ENCODE measurements at regions not wholly inside any gene's neighbourhood (a gene's known extent, or its start where the extent isn't known, plus 50 kb on each side); places are given as distances from the start of the nearest gene placed in this dataset.

- no peak overlapping the region for H3K27ac ChIP-seq (ENCODE audit: low read depth, low read length)
- no peak overlapping the region for H3K4me3 ChIP-seq (ENCODE audit: low read depth, low read length)
- CTCF ChIA-PET = no interaction called here
- no peaks in the 10 kb centered on the region; the same call in 1 of the 2 replicates for H3K9me3 ChIP-seq (ENCODE audit: control insufficient read depth, insufficient read depth, low read length)
- TF ChIP-seq, protein P1, sequence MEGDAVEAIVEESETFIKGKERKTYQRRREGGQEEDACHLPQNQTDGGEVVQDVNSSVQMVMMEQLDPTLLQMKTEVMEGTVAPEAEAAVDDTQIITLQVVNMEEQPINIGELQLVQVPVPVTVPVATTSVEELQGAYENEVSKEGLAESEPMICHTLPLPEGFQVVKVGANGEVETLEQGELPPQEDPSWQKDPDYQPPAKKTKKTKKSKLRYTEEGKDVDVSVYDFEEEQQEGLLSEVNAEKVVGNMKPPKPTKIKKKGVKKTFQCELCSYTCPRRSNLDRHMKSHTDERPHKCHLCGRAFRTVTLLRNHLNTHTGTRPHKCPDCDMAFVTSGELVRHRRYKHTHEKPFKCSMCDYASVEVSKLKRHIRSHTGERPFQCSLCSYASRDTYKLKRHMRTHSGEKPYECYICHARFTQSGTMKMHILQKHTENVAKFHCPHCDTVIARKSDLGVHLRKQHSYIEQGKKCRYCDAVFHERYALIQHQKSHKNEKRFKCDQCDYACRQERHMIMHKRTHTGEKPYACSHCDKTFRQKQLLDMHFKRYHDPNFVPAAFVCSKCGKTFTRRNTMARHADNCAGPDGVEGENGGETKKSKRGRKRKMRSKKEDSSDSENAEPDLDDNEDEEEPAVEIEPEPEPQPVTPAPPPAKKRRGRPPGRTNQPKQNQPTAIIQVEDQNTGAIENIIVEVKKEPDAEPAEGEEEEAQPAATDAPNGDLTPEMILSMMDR (IDR thresholded peaks at IDR 0.05; ENCODE audit: low read depth, low read length) = no peak
- no peak for DNase-seq (ENCODE audit: low read depth, low spot score)
- no peaks in the 10 kb centered on the region for H3K27me3 ChIP-seq (ENCODE audit: control insufficient read depth, insufficient read depth, low read length)
- POLR2A ChIA-PET = no interaction called here
These were observed 53.4 kb upstream of the PCDH15 start for GRCh38 chr10:54854389-54854788.

DNA sequence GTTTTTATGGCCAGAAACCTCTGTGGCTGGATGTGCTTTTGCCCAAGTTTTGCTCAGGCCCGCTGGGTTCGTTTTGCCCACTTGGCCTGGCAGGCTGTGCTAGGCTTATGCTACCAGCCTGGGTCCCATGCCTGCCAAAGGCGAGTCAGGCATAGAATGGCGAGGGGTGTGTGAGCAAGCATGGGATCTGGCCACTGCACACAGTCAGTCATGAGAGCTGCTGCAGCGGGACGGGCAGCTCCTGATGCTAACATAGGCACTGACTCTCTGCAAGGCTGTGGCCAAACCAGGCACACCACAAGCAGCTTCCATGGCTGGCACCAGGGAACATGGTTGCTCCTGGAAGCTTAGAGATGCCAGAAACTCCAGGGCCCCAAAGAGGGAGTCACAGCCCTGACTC is 52.9 kb upstream of the PCDH15 start:
- CTCF ChIA-PET = no interaction called here
- POLR2A ChIA-PET = no interaction called here
- TF ChIP-seq, protein P1 (IDR thresholded peaks at IDR 0.05; ENCODE audit: low read depth, low read length) = no peak
- Histone ChIP-seq H3K27me3 (ENCODE audit: control insufficient read depth, insufficient read depth, low read length) (no peaks in the 10 kb centered on the region), H3K27ac (ENCODE audit: low read depth, low read length) (no peak overlapping the region), H3K9me3 (ENCODE audit: control insufficient read depth, insufficient read depth, low read length) (no peaks in the 10 kb centered on the region; the same call in 1 of the 2 replicates), H3K4me3 (ENCODE audit: low read depth, low read length) (no peak overlapping the region)
- no peak for DNase-seq (ENCODE audit: low read depth, low spot score)
